Body of pancreas (tissue), 4 donors: ENCODE measurements at regions not wholly inside any gene's neighbourhood (a gene's known extent, or its start where the extent isn't known, plus 50 kb on each side); places are given as distances from the start of the nearest gene placed in this dataset.
A peak's percentile ranks its signal among the peaks of the same experiment; 100 is the strongest.
"Not testable (repeated sequence)": the region's sequence is repeated elsewhere in the genome, so short reads cannot be mapped to it uniquely, and the experiment has no call there.

Experiments used
- ATAC-seq: fragments of 150-250 bp; one replicate; pipeline ENCODE4 v1.9.1; 2016
- DNase-seq, 4 donors: peaks; one replicate each; pipeline ENCODE4 v3.0.0-alpha.2; 2019
- H3K27ac ChIP-seq, 4 donors: fragments of 200-600 bp; sonication (generic); 1 replicate in 3 of 4; 2 replicates in 1 of 4; pipeline versions ENCODE4 v1.5.1 to v1.6.1; 2016 to 2019; ENCODE audit warnings: mild to moderate bottlenecking in 1 of 4, mixed read lengths in 1 of 4, moderate library complexity in 1 of 4
- H3K27me3 ChIP-seq, 2 donors: fragments of 200-600 bp; sonication (generic); one replicate each; pipeline ENCODE4 v1.6.0; 2016; ENCODE audit warnings: mild to moderate bottlenecking in 1 of 2
- H3K36me3 ChIP-seq, 2 donors: fragments of 200-600 bp; sonication (generic); replicated peaks in 1 of 2; 2 replicates each; pipeline ENCODE4 v1.5.1; 2016; ENCODE audit warnings: low read depth in 2 of 2; ENCODE audit not compliant: insufficient read depth in 1 of 2
- H3K4me1 ChIP-seq: fragments of 200-600 bp; sonication (generic); one replicate; pipeline ENCODE4 v1.6.0; 2016
- H3K4me3 ChIP-seq, 2 donors: fragments of 200-600 bp; sonication (generic); 1 replicate in 1 of 2; 2 replicates in 1 of 2; pipeline ENCODE4 v1.5.1; 2016 to 2019
- H3K9me3 ChIP-seq, 3 donors: fragments of 200-600 bp; sonication (generic); 1 replicate in 2 of 3; 2 replicates in 1 of 3; pipeline ENCODE4 v1.5.1; 2016
- POLR2A ChIP-seq, 3 donors: fragments of 450-650 bp; IDR thresholded peaks; one replicate each; pipeline ENCODE4 v1.6.1; 2016; ENCODE audit warnings: antibody characterized with exemption in 3 of 3, mild to moderate bottlenecking in 2 of 3
- WGBS, 2 donors: methylation state at CpG; one replicate each; pipeline ENCODE4 v1.1.5; 2017; 5-methylcytosine and 5-hydroxymethylcytosine counted together
- intact Hi-C: fragments of 100-400 bp; cut with DNase I; formaldehyde crosslinking; loops from one replicate; pipeline ENCODE4 v1.15.1; 2023
- TF ChIP-seq, protein P1 (sequence below), 7 experiments: fragments of 450-650 bp in 4 of 7; fragments of 200-600 bp in 3 of 7; sonication (generic) in 3 of 7; IDR thresholded peaks; one replicate each; pipeline ENCODE4 v1.5.1; 2016 to 2019; ENCODE audit warnings: antibody characterized with exemption in 7 of 7

DNA sequence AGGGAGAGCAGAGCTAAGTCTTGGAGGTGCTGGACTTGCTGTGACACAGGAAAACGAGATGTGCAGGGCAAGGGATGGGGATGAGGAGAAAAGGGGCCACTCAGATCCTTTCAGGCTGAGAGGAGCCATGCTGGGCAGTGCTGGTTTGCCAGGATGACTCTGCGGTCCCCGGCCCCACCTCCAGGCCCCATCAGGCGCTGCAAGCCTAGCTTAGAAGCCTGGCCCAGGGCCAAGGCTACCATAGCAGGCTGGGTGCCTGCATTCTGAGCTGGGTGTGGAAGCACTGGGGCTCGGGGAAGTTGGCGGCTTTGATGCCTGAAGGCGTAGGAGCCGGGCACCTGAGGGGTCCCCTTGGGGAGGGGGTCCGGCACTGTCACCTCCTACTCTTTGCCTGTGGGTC lies 341.2 kb upstream of the USP9Y start:
- WGBS, 2 donors = 26 to 46% methylated on average over 3 to 9 of the region's 9 CpGs
- Histone ChIP-seq H3K4me1 (peaks cover 6% of the 10 kb centered on the region), H3K36me3 (no peaks in the 10 kb centered on the region), H3K9me3 (no peaks in the 10 kb centered on the region), H3K4me3 (no peak overlapping the region), H3K27me3 (no peaks in the 10 kb centered on the region), H3K27ac (no peak overlapping the region)
- peak in 2 of 4 donors; percentile 33 to 51 for DNase-seq
- peak; percentile 65 for ATAC-seq
- no peak for TF ChIP-seq POLR2A (IDR thresholded peaks at IDR 0.05)
- TF ChIP-seq, protein P1, sequence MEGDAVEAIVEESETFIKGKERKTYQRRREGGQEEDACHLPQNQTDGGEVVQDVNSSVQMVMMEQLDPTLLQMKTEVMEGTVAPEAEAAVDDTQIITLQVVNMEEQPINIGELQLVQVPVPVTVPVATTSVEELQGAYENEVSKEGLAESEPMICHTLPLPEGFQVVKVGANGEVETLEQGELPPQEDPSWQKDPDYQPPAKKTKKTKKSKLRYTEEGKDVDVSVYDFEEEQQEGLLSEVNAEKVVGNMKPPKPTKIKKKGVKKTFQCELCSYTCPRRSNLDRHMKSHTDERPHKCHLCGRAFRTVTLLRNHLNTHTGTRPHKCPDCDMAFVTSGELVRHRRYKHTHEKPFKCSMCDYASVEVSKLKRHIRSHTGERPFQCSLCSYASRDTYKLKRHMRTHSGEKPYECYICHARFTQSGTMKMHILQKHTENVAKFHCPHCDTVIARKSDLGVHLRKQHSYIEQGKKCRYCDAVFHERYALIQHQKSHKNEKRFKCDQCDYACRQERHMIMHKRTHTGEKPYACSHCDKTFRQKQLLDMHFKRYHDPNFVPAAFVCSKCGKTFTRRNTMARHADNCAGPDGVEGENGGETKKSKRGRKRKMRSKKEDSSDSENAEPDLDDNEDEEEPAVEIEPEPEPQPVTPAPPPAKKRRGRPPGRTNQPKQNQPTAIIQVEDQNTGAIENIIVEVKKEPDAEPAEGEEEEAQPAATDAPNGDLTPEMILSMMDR (IDR thresholded peaks at IDR 0.05) = peak in 1 of 7 experiments; percentile 15
- intact Hi-C loops = no loop called here

DNA sequence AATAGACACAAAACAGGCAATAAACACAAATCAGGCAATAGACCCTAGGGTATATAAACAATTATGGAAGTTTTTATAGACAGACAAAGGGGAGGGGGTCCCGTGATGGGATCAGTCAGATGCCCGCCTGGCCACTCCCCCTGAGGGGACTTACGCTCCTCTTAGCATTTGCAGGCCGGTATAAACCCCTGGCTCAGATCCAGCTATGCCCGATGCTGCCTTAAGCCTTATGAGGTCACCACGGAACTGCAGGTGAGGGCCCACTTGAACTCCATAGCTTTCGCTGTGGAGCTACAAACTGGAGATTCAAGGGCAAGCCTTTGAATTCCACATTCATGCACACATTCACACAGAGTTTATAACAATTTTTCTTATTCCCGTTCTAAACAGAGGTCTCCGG lies 340.5 kb upstream of the USP9Y start:
- no peak for ATAC-seq

DNA sequence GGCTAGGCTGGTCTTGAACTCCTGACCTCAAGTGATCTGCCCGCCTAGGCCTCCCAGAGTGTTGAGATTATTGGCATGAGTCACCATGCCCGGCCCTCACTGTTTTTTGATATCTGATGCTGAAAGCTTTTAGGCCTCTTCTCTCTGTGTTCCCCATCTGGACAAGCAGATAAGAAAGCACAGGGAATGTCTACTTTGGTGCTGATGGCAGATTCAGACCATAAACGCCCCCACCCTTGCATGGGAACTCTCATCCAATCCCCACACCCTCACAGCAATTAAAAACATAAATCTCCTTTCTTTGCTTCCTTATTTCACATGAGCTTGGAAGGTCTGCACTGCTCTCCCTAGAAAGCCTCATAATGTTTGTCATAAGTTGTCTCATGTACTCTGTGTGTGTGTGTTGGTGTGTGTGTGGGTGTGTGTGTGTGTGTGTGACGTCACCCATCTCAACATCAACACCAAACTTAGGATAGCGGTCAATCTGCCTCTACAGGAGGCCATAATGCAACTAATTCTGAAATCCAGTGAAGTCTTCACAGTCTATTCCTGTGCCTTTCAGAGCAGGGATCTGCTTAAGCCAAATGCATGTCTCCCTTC lies 335.6 kb upstream of the USP9Y start:
- no peak for DNase-seq
- intact Hi-C loops = no loop called here
- Histone ChIP-seq H3K27ac (no peak overlapping the region), H3K4me3 (no peak overlapping the region), H3K27me3 (no peaks in the 10 kb centered on the region), H3K36me3 (no peaks in the 10 kb centered on the region), H3K4me1 (no peaks in the 10 kb centered on the region), H3K9me3 (no peaks in the 10 kb centered on the region)
- 40 to 54% methylated on average over 4 to 5 of the region's 5 CpGs for WGBS, 2 donors
- no peak for ATAC-seq
- TF ChIP-seq, protein P1 (IDR thresholded peaks at IDR 0.05) = no peak
- no peak for TF ChIP-seq POLR2A (IDR thresholded peaks at IDR 0.05)

More for the DNA sequence above, 340.5 kb upstream of the USP9Y start:
- Histone ChIP-seq H3K4me3 (no peak overlapping the region), H3K4me1 (peaks cover 6% of the 10 kb centered on the region), H3K27ac (no peak overlapping the region), H3K9me3 (no peaks in the 10 kb centered on the region), H3K36me3 (no peaks in the 10 kb centered on the region), H3K27me3 (no peaks in the 10 kb centered on the region)
- WGBS, 2 donors = 61 to 82% methylated on average over 2 to 6 of the region's 9 CpGs
- TF ChIP-seq, protein P1 (IDR thresholded peaks at IDR 0.05) = no peak
- no peak for TF ChIP-seq POLR2A (IDR thresholded peaks at IDR 0.05)
- intact Hi-C loops = no loop called here
- DNase-seq = peak in 1 of 4 donors; percentile 8

DNA sequence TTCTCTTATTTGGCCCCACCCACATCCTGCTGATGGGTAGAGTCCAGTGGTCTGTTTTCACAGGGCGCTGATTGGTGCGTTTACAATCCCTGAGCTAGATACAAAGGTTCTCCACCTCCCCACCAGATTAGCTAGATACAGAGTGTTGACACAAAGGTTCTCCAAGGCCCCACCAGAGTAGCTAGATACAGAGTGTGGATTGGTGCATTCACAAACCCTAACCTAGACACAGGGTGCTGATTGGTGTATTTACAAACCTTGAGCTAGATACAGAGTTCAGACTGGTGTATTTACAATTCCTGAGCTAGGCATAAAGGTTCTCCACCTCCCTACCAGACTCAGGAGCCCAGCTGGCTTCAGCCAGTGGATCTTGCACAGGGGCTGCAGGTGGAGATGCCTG lies 326.4 kb upstream of the USP9Y start:
- H3K4me3 ChIP-seq, intact Hi-C loops, ATAC-seq, H3K27ac ChIP-seq, H3K36me3 ChIP-seq, H3K9me3 ChIP-seq, H3K4me1 ChIP-seq, H3K27me3 ChIP-seq, DNase-seq: not testable (repeated sequence)
- 70 to 75% methylated on average over 2 of the region's 2 CpGs for WGBS, 2 donors

DNA sequence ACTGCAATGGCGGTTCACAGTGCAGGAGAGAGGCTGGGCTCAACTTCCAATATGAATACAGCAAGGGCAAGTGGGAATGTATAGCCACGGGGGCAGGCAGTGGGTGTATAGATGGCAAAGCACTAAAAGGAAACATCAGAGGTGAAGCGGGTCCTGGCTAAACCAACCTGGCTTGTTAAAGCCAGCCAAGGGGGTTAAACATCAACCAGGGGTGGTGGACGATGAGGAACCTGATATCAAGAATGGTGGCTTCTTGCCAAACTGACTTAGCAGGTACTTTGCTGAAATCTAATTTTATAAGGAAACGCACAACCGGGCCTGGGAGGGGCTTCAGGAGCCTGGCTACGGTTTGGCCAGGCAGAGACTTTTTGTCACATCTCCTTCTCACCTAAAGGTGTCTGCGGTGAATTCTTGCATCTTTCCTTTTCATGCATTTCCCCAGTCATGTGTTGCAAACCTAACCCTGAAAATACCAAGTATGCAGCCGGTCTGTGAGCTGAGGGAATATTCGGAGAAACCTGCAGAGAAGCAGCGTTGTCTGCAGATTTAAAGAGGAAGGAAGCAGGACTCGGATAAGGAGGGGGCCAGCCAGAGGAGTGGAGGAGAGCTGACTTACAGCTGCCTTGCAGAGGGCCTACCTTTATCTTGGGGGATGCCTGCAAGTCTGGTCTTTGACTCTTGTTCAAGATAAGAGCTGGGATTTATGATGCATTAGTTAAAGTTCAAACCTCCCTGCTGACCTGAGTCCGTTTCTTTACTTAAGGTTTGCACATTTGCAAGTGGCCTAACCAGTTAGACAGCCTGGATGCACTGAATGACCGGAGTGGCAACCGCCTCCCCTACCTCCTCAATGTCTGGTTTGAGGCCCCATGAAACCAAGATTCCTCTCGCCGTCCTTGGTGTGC lies 309.1 kb upstream of the USP9Y start:
- WGBS, 2 donors = 8% methylated on average over 15 of the region's 17 CpGs; no CpG with 5 or more reads in 1 of the 2 donors
- H3K9me3 ChIP-seq, H3K36me3 ChIP-seq, intact Hi-C loops, H3K4me3 ChIP-seq, H3K27me3 ChIP-seq: not testable (repeated sequence)
- DNase-seq = peak in 2 of 4 donors; percentile 54 to 78
- peak; percentile 93 for ATAC-seq
- H3K4me1 ChIP-seq = peaks cover 40% of the 10 kb centered on the region
- H3K27ac ChIP-seq = peak overlapping the region in 2 of 4 donors; percentile 50 to 73
